GM19467 (cell line): ENCODE measurements at regions not wholly inside any gene's neighbourhood (a gene's known extent, or its start where the extent isn't known, plus 50 kb on each side); places are given as distances from the start of the nearest gene placed in this dataset.
"Not testable (repeated sequence)": the region's sequence is repeated elsewhere in the genome, so short reads cannot be mapped to it uniquely, and the experiment has no call there.

Source experiments
- ATAC-seq: cut with Tn5 transposase; IDR thresholded peaks from one replicate; pipeline ENCODE4 v1.9.1; 2021; ENCODE audit warnings: mild to moderate bottlenecking, moderate library complexity; ENCODE audit not compliant: unreplicated experiment

DNA sequence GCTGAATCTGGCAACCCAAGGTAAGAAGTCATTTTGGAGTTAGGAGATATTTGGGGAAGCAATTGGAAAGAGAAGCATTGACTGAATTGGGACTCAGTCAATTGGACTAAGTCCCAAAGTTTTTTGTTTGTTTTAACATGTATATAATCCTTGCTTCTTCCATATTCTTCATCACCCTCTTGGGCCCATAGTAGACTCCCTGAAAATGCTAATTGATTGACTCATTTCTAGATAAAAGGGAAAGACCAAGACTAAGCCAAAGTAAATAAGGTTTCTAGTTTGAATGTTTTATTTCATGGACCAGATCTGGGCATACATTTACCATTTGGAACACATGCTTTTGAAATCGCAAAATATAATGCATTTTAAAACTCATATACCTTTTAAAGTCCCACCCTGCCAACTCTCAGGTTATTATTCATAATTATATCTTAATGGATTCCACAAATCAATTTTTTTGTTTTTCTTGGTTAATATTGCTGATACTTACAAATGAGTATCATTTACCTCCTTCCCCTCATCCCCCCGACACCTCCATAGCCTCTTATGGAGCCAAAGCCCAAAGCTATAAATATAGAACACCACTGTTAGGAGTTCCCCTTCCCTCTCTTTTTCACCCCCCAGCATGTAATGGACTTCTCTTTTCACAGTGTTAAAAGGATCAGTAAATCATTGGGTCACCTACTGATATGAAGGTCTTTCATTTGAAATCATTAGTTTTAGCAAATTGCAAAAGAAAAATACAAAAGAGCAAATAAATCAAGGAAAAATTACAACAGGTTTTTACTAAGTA, 674.0 kb upstream of the SOX9 start:
- ATAC-seq = no peak

DNA sequence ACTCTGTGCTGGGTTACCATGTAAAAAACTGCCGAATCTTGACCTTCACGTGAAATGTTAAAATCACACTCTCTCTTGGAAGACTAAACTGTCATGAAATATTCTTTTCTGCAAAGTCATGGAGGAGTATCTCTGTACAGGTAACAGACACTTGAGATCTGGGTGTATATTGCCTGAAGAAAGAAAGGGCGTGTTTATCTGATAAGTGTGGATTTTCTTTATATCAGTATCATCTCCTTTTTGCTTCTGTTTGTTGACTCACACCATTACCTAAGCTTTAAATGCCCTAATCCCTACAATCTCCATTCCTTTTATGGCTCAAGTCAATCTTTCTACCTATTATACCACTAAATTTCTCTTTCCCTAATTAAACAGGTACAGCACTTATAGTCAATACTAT, 673.2 kb upstream of the SOX9 start:
- ATAC-seq = no peak

DNA sequence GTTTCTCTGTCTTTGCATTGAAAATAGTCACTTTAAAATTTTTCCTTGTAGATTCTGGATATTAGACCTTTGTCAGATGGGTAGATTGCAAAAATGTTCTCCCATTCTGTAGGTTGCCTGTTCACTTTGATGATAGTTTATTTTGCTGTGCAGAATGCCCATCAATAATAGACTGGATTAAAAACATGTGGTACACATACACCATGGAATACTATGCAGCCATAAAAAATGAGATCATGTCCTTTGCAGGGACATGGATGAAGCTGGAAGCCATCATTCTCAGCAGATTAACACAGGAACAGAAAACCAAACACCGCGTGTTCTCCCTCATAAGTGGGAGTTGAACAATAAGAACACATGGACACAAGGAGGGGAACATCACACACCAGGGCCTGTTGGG, 670.2 kb upstream of the SOX9 start:
- ATAC-seq = not testable (repeated sequence)

DNA sequence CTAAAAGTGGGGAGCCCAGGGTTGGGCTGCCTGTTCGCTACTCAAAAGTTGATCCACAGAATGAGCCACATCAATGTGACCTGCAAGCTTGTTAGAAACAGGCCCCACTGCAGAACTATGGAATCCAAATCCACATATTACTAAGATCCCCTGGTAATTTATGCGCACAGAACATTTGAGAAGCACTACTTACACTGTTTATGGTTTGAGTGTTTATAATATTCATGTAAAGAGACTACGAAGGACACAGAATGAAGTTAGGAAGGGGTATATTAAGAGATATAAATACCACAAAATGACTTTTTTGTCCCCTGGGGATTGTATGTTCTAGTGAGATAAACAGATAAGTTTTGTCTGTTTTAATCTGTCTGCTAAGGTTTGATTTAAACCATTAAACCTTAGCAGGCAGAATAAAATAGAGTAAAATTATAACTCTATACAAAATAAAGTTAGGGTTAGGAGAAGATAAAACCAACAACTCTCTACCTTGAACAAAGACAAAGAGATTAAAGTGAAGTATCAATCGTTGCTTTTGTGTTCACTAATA, 666.9 kb upstream of the SOX9 start:
- no peak for ATAC-seq

DNA sequence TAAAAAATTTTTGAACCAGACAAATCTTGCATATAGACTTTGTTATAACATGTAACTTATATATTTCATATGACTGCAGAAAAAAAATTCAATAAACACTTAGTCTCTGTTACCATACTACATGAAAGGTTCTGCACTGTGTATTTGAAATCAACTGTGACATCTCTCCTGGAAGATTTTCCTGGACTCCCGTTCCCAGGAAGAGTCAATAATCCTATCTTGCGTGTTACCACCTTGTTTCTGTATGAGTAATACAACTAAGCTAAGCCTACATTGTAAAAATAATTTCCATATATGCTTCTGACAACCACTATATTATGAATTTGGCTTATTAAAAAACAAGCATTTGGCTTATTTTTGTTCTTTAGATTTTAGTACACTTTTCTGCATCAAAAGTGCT, 665.6 kb upstream of the SOX9 start:
- ATAC-seq = no peak

DNA sequence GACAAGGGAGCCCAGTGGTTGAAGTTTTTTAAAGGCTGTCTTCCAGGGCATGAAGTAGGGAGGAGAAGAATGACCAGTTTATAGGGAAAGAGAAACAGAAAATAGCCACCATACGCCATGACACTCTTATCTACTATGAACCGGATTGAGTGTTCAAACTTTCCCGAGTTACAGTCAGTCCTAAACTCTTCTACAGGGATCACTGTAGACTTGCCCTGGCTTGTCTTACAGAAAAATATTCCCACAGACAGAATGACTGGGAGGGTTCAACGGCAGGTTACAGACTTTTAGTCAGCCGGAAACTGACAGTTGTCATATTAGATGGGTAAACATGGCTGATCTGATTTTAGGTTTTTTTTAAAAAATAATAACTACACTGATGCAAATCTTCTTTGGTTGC, 662.5 kb upstream of the SOX9 start:
- no peak for ATAC-seq

DNA sequence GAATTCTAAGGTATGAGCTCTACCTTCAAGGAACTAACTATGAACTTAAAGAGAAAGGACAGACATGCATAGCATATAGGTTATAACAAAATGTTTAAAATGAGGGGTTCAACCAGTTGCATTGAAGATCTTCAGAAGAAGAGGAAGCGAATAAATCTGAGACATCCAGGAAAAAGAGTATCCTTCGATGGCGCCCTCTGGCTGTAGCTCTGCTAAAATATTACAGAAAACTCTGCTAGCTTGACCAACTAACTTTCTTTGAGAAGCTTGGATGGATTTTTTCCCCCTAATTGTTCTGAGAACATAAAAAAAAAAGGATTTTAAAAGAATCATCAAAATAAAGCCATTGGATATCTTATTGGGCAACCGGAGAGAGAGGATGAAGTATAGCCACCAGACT, 659.9 kb upstream of the SOX9 start:
- ATAC-seq = no peak

DNA sequence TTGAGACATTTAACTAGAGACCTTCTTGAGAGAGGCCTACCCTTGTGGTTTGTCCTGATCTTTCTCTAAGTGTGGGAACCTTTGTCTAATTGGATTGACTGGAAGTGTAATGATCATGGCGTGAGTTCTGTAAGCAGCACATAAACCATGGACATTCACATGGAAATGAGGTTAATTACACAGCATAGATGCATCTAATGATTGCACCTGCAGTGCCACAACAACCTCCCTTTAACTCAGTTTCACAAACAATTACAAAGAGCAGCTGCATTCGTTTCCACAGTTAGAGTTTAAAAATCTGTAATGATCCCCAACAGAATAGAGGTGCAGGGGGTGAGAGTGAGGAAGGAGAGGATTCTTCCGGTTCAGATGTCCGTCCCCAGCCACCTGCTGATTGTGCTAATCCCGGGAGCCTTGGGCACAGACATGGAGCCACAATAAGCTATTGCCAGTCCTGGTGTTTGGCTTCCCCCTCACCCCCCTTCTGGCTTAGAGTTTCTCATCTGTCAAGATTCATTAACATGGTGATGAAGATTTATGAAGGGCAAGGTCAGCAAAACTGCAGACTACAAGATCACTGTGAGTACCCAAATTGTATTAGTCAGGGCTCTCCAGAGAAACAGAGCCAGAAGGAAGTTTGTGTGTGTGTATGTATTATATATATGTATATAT, 659.2 kb upstream of the SOX9 start:
- no peak for ATAC-seq

DNA sequence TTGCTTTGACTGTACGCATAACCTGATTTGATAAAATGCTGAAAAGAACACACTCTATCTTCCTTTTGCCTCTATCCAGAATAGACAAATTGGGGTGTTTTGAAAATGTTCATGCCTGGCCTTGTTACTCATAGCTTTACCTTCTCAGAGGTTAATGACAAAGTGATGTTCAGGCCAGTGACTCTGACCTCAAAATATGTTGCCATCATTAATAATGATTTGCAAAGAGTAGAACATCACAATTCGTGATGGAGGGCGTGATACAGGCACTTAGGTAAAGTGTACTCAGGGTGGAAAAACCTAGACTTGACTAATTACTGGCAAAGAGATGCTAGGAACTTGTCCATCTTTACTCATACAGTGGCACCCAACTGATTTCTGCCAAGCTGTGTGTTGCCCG, 656.6 kb upstream of the SOX9 start:
- ATAC-seq = no peak

DNA sequence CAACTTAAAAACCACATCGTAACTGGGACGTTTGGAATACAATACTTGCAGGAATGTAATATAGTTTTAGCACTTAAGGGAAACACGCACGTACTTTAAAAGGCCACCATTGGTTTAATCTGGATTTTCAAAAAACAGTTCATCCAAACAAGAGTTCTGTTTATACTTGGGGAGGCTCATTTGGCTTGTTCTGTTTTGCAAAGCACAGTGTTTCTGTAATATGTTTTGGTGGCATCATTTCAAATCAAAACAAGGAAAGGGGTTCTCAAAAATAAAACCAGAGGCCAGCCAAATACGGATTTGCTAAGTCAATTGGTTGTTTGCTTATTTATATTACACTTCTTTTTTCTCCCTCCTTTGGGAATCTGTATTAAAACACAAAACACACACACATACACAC, 656.1 kb upstream of the SOX9 start:
- no peak for ATAC-seq

DNA sequence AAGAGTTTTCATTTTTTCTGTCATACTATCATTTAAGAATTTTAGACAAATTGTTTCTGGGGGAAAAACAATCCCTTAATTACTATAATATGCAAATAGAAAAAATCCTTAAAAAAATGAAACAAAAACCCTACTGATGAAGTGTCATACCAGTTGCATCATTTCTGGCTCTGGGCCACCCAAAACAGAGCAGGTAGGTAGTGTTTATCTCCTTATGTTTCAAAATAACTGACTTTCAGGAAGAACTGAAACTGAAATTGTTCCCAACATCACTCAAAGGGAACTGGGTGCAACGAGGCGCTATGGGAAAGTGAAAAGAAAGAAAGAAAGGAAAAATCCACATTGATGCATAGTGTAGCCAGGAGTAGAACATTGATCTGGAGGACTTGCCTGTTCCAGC, 653.1 kb upstream of the SOX9 start:
- ATAC-seq = no peak

DNA sequence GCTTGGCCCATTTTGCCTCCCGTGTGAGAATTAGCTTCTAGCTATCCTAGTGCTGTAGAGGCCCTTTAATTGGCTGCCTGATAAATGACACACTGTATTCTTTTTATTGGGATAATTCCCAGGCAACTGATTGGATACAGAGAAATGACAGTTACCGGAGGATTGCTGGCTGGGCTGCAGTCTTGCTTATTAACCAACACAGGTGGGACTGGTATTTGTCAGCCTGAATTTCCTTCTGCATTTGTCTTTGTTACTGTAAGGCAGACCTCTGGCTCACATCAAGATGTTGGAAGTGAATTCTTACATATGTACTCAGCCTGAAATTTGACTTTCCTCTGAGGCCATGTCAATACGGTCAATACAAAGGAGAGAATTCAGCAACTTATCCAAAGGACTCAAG, 650.8 kb upstream of the SOX9 start:
- ATAC-seq = no peak

DNA sequence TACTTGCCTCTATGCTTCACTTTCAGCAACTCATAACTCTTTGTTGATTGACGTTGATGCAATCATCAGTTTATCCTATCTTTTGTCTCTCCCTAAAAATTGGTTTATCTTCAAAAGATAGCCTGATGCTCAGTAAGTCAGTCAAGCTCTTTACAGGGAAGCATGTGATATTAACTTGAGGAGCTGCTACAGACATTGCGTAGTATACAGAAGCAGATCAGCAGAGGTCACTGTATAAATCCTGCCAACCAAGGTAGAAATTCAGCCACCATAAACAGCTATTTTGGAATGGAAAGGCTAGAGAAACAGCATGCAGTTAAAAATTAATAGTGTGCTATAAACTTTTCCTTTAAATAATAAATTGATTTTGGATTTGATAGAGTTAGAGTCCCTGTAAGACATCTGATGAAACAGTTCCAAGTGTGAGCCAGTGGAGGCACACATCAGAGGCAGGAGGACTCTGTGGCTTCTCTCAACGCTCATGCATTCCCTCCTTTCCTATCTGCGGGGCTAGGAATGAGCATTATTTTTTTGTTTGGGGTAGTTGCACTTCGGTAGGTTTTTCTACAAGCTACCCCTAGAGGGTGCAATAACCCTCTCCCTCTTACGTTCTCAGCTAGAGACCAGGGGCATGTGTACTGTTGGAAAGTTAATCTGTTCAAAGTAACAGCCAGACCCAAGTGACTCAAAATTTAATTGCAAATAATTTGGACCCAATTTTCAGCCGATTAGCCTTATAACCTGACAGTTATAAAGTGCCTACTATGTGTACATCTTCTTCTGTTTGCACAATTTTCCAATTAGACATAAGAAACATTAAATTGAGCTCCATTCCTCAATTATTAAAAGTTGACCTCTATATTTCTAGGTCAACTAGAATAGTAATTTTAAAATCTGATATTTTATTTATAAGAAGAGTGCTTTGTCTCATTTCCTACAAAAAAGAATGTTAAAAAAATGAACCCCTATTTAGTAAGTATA, 647.7 kb upstream of the SOX9 start:
- ATAC-seq = no peak

DNA sequence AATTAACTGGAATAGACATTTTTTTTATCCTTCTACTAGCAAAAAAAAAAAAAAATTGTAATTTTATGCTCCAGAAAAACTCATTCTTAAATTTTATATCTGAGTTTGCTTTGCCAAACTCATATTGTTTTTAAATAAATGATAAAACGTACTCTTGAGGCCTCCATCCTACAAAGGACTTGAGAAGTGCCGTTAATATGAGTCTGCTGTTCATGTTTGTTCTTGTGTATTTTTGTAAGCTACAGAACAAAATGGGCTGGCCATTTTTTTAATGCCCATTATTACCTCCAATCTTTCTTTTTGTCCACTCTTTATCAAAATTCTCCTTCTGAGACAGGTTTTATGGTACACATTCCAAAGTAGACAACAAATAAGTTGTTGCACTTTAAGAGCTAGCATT, 643.5 kb upstream of the SOX9 start:
- no peak for ATAC-seq

DNA sequence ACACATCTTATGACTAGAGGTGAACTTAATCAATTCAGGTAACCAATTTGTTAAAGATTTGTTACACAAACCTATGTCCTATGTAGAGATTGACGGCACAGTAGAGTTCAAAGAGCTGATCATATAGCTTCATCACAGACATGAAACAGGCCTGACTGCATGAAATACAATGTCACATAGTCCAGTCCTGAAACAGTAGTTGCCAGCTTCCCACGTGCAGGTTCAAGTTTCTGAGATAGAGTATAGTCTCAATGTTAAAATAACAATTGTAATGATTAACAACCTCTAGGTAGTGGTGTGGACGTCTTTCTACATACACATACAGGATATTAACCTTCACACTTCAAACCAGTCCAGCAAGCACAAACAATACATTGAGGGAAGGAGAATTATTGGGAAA, 640.7 kb upstream of the SOX9 start:
- no peak for ATAC-seq

DNA sequence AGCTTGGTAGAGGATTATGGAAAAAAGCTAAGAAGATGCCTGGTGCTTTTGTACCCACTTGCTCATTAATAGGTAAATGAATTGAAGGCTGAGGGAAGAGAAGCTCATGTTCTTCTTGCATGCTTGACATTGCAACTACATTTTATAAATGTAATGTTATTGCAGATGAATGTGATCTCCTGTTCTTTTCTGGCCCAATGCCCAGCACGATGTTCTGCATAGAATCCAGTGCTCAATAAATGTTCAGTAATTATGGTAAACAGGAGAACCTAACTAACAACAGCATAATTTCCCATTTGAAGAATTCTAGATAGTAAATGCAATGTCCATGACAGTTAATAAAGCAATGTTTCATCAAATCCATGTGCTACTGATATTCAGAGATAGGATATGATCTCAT, 638.2 kb upstream of the SOX9 start:
- ATAC-seq = no peak

DNA sequence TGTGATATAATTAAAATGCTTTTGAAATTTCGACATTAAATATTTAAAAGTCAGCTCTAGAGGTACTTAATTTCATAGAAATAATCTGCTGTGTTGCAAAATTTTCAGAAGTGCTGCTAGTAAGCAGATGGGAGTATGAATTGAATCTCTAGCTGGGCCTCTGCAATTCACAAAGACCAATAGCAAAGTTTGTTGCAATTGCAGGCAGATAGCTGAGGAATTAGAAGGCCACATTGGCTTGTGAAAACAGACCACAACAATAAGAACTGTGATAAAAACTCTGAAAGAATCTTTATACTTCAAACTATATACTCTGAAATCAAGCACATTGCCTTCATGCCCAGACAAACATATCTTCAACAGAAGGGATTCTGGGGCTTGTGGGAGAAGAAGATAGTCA, 636.3 kb upstream of the SOX9 start:
- ATAC-seq = no peak

DNA sequence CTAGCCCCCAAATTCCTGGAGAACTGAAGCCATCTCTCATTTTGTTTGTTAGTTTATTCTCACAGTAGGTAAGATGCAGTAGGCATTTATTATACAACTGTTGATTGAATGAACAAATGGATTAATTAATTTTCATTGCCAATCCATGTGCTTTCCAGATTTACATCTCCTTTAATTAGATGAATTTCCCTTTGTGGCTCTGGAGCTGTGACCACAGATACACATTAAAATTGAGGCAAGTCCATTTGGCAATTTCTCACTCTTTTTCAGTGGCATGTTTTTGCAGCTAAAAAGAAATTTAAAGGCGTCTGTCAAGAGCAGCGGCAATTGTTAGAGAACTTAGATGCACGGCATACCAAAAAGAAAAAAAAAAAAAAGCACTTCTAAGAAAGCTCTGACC, 635.4 kb upstream of the SOX9 start:
- no peak for ATAC-seq

DNA sequence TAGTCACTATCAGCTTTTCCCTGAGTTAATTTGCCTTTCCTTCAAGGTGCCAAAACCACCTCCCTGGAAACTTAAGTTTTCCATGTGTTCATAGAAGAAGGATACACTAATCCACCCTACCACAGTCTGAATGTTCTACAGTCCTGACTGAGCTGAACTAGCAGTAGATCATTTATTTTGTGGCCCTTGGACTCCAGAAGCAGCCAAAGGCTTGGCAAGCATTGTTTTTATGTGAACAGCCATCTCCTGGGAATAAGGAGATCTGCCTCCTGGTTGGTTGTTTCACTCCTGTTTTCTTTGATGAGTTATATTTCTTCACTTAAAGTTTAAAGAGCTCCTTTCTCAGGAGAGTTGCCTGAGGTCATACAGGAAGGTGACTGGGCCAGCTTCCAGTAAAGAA, 634.6 kb upstream of the SOX9 start:
- ATAC-seq = no peak

DNA sequence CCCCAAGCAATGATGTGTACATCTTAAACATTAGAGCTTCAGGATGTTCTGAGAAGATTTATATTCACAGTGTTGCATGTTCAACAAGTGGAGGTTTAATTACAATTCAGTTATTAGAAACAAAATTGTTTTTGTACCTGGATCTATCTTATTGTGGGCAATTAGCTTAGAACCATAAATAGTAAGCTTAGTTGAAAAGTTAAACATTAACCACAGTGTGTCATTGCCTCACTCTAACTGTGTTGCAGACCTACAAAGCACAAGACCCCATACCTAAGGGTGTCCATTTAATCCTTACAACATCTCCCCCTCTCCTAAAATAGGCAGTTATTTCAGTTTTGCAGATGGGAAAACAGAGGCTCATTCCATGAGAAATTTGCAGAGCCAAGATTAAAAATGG, 632.0 kb upstream of the SOX9 start:
- no peak for ATAC-seq
